Activated CD4-positive, alpha-beta T cell treated with anti-CD3 and anti-CD28 coated beads, Interleukin-2, amount 50 U/mL, for 24 hours (primary cell): ENCODE measurements at regions not wholly inside any gene's neighbourhood (a gene's known extent, or its start where the extent isn't known, plus 50 kb on each side); places are given as distances from the start of the nearest gene placed in this dataset.
A peak's percentile ranks its signal among the peaks of the same experiment; 100 is the strongest.
"Not testable (repeated sequence)": the region's sequence is repeated elsewhere in the genome, so short reads cannot be mapped to it uniquely, and the experiment has no call there.

Experiments used
- DNase-seq, 2 donors: peaks; one replicate each; pipeline ENCODE4 v3.0.0-alpha.2; 2020; ENCODE audit warnings: low read depth in 1 of 2, low spot score in 1 of 2

- DNase-seq: not testable (repeated sequence)
Observed at GRCh38 chr1:147103416-147104155, 68.7 kb downstream of the PRKAB2 start.

DNA sequence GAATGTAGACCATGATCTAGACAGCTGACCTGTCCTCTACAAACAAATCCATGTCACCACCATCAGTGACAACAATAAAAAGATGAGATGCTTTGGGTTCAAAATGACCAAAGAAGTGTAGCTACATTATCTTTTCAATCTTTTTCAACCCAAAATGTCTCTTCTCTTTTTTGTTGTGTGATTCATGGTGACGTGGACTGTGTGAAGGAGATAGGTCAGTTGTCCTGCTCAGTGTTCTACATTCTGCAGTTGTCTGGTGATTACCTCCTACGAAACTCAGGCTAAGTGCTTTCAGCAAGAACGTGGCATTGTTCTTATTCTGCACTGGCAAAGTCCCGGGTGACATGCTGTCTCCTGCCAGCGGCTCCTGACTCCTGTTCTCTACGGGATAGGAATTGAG, 73.1 kb downstream of the PRKAB2 start:
- DNase-seq: no peak

- not testable (repeated sequence) for DNase-seq
Observed at GRCh38 chr1:147098338-147098973, 73.8 kb downstream of the PRKAB2 start.

DNA sequence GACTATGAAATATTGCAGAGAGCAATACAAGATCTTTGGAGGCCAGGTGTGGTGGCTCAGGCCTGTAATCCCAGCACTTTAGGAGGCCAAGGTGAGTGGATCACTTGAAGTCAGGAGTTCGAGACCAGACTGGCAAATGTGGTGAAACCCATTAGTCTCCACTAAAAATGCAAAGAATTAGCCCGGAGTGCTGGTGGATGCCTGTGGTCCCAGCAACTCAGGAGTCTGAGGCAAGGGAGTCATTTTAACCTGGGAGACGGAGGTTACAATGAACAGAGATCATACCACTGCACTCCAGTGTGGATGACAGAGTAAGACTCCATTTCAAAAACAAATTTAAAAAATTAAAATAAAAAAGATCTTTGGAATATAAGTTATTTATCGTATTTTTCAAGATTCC, 76.6 kb downstream of the PRKAB2 start:
- DNase-seq: no peak

DNA sequence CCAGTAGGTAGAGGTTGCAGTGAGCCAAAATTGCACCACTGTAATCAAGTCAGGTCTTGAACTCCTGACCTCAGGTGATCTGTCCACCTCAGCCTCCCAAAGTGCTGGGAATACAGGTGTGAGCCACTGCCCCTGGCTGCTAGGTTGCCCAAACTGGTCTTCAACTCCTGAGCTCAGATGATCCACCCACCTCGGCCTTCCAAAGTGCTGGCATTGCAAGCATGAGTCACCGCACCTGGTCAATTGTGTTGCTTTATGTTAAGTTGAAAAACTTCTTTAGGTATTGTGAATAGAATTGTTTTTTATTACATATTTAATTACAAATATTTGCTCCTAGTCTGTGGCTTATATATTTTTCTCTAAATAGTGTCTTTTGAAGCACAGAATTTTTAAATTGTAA, 80.5 kb downstream of the PRKAB2 start:
- DNase-seq: no peak

DNA sequence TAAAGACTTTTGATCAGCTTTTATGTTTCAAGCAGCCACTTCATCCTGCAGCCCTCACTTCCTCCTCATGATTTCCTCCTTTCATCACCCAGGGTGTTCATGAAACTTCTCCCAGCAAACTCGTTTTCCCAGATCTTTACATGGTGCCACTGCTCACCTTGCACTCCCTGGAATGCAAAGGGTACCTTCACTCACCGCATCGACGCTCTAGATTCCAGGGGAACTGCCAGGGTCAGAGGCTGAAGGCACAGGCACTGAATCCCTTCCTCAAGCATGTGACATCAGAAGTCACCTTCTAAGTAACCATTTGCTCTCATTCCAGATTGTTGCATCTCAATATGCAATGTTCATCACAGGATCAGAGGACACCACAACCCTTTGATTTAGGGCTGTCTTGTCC, 82.8 kb downstream of the PRKAB2 start:
- DNase-seq: no peak

- no peak for DNase-seq
Observed at GRCh38 chr1:147086129-147086528, 86.1 kb downstream of the PRKAB2 start.

- peak; percentile 72 to 84 for DNase-seq
Observed at GRCh38 chr1:147084273-147085096, 87.8 kb downstream of the PRKAB2 start.

DNA sequence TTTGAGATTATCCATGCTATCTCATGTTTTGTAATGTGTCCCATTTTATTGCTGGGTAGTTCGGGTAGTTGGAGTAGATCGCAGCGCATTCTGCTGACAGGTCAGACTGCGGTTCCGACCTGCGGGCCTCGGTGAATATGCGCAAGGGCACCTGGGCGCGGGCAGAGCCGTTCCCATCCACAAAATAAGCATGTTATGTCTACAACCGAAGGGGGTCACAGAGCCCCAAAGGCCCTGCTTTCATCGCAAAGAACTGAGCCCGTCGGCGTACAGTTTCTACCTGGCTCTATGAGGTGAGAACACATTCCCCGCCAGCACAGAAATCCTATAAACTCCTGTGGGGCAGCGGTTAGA, 88.4 kb downstream of the PRKAB2 start:
- DNase-seq: no peak

- DNase-seq: no peak
Observed at GRCh38 chr1:147080671-147081394, 91.4 kb downstream of the PRKAB2 start.

DNA sequence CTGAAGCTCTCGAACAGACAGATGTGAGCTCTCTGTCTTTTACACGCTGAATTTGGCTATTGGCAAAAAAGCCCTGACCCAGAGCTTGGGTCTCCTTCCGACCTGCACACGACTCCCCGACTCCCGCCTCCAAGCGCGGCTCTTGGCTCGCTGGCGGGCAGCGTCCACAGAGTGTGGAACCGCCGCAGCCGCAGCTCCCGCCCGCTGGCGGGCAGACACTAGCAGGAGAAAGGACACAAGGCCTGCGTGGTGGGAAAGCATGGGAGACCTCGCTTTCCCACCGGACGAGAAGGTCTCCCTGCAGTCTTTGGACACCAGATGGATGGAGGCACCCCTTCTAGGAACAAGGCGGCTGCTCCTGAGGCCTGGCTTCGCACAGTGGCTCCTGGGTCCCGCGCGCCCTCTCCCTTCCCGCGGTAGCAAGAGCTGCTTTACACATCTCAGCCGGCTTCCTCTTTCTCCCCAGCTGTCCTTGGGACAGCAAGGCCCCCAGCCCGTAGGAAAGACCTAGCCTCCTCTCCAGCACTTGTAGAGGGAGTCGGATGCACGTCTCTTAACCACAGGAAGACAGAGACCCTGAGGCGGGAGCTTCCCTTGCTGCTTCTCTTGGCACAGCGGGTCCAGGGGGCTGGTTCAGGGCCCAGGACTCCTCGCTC, 92.1 kb downstream of the PRKAB2 start:
- DNase-seq: no peak

DNA sequence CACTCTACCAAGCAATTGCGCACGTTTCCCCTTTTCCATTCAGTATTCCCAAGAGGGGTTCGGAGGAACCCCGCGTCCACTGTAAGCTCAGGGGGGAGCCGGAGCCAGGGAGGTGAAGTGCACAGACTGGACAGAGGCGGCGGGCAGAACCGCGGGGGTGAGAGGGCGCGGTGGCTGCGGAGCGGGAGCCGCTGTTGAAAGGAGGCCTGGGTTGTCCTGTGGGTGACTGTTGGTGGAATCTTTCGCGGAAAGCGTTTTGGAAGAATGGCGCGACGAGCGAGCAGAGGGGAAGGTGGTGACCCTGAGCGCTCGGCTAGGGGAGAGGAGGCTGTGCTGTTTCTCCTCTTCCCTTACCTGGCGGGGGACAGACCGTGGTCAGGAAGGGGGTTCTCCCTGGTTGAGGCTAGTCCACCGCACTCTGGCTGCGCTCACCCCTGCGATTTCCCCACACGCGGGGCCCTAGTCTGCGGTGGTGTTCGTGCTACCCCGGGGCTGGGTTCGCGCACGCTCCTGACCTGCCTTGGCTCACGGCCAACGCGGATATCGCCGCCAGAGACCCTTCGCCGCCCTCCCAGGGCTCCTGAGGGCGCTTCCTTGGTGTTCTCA, 92.8 kb downstream of the PRKAB2 start:
- no peak for DNase-seq

GRCh38 chr1:147078606-147079399, 93.5 kb downstream of the PRKAB2 start:
- no peak for DNase-seq

DNA sequence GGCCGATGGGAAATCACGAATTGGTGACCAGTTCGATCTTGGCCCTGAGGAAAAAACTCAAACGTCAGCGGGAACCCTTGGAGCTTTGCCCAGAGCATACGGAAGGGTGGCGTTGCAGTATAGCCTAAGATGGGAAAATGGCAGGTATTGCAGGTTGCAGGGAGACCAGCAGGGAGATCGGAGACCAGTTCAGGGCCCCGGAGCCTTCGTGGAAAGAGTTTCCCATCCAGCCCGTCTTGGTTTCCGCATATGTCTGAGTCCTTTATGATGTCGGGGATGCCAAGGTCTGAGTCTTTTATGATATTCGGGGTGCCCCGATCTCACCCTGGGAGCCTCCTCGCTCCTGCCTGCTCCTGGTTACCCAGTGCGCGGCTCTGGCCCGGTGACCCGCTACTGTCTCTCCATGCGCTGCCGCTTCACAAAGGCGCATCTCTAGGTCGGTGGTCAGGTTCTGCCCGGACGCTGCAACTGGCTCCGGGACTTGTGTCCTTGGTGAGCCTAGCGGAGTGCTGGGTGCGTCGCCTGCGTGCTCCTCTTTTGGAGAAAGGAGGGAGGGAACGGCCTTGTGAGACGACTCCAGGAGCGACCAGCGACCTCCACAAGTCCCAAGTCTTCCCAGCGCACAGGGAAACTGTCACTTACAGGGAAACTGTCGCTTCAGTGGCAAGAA, 94.2 kb downstream of the PRKAB2 start:
- DNase-seq: no peak

- no peak for DNase-seq
Observed at GRCh38 chr1:147077523-147077922, 94.7 kb downstream of the PRKAB2 start.

- no peak for DNase-seq
Observed at GRCh38 chr1:147077081-147077480, 95.2 kb downstream of the PRKAB2 start.

- no peak for DNase-seq
Observed at GRCh38 chr1:147076442-147076841, 95.8 kb downstream of the PRKAB2 start.

- DNase-seq: no peak
Observed at GRCh38 chr1:147072482-147073432, 99.5 kb downstream of the PRKAB2 start.
